ENCODE measurements at regions not wholly inside any gene's neighbourhood (a gene's known extent, or its start where the extent isn't known, plus 50 kb on each side); places are given as distances from the start of the nearest gene placed in this dataset.

DNA sequence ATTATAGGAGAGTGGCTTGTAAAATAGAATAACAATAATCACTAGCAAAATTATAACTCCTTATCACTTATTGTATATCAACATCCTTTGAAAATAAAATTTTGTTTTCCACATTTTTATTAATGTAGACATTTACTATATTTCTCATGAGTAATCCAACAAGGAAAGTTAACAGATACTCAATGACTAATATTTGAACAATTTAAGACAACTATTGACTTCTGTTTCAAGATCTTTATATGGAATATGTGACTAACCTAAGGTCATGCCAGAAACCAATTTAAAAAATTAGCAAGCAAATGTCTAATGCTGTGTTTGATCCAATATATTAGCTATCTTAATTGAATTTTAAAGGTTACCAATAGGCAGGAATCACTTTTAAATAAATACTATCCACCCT is 638.5 kb upstream of the FLRT2 start:
- H3K4me1 ChIP-seq (ENCODE audit: insufficient read depth, low read length) = no peaks in the 10 kb centered on the region
- Mint-ChIP-seq H3K4me1 (ENCODE audit: low read depth) (no peaks in the 10 kb centered on the region), H3K9me3 (peaks cover 8% of the 10 kb centered on the region)

GRCh38 chr14:84894254-84894653 is 635.7 kb upstream of the FLRT2 start:
- Mint-ChIP-seq H3K4me3 (no peak overlapping the region), H3K27me3 (no peaks in the 10 kb centered on the region), H3K4me1 (ENCODE audit: low read depth) (no peaks in the 10 kb centered on the region), H3K9me3 (peaks cover 9% of the 10 kb centered on the region), H3K36me3 (ENCODE audit: low read depth) (no peaks in the 10 kb centered on the region), H3K27ac (no peak overlapping the region)
- POLR2A ChIA-PET = no interaction called here
- no peaks in the 10 kb centered on the region for H3K36me3 ChIP-seq (ENCODE audit: insufficient read depth, low read length)
- no peak overlapping the region for H3K4me3 ChIP-seq (ENCODE audit: low read length)
- no peaks in the 10 kb centered on the region for H3K4me1 ChIP-seq (ENCODE audit: insufficient read depth, low read length)
- H3K27me3 ChIP-seq (ENCODE audit: control insufficient read depth in 1 of 2, insufficient read depth in 2 of 2, low read length in 2 of 2) = no peaks in the 10 kb centered on the region
- H3K9me3 ChIP-seq (ENCODE audit: control insufficient read depth in 1 of 2, insufficient read depth in 1 of 2, low read length in 2 of 2) = peaks cover 0 to 3% of the 10 kb centered on the region in 2 experiments
- ATAC-seq (ENCODE audit: poor library complexity) = no peak
- TF ChIP-seq, protein P1, sequence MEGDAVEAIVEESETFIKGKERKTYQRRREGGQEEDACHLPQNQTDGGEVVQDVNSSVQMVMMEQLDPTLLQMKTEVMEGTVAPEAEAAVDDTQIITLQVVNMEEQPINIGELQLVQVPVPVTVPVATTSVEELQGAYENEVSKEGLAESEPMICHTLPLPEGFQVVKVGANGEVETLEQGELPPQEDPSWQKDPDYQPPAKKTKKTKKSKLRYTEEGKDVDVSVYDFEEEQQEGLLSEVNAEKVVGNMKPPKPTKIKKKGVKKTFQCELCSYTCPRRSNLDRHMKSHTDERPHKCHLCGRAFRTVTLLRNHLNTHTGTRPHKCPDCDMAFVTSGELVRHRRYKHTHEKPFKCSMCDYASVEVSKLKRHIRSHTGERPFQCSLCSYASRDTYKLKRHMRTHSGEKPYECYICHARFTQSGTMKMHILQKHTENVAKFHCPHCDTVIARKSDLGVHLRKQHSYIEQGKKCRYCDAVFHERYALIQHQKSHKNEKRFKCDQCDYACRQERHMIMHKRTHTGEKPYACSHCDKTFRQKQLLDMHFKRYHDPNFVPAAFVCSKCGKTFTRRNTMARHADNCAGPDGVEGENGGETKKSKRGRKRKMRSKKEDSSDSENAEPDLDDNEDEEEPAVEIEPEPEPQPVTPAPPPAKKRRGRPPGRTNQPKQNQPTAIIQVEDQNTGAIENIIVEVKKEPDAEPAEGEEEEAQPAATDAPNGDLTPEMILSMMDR (IDR thresholded peaks at IDR 0.05) = no peak
- CTCF ChIA-PET = no interaction called here
- H3K27ac ChIP-seq (ENCODE audit: low read depth in 1 of 2, low read length in 2 of 2) = no peak overlapping the region
- intact Hi-C loops (cut with DNase I, micrococcal nuclease) = no loop called here
- no peak for DNase-seq

More for the DNA sequence above, 638.5 kb upstream of the FLRT2 start:
- no peaks in the 10 kb centered on the region for H3K27me3 Mint-ChIP-seq
- ChIA-PET POLR2A (no interaction called here), CTCF (no interaction called here)
- H3K36me3 Mint-ChIP-seq (ENCODE audit: low read depth) = no peaks in the 10 kb centered on the region
- DNase-seq (no peak), ATAC-seq (ENCODE audit: poor library complexity) (no peak)
- H3K36me3 ChIP-seq (ENCODE audit: insufficient read depth, low read length) = no peaks in the 10 kb centered on the region
- no peak overlapping the region for H3K27ac ChIP-seq (ENCODE audit: low read depth in 1 of 2, low read length in 2 of 2)
- intact Hi-C loops (cut with DNase I, micrococcal nuclease) = no loop called here
- H3K4me3 ChIP-seq (ENCODE audit: low read length) = no peak overlapping the region
- H3K27ac Mint-ChIP-seq = no peak overlapping the region
- H3K4me3 Mint-ChIP-seq = no peak overlapping the region
- H3K27me3 ChIP-seq (ENCODE audit: control insufficient read depth in 1 of 2, insufficient read depth in 2 of 2, low read length in 2 of 2) = no peaks in the 10 kb centered on the region
- TF ChIP-seq, protein P1 (IDR thresholded peaks at IDR 0.05) = no peak
- H3K9me3 ChIP-seq (ENCODE audit: control insufficient read depth in 1 of 2, insufficient read depth in 1 of 2, low read length in 2 of 2) = peaks cover 0 to 3% of the 10 kb centered on the region in 2 experiments

- H3K9me3 Mint-ChIP-seq = peaks cover 11% of the 10 kb centered on the region
- Histone ChIP-seq H3K27ac (ENCODE audit: low read depth in 1 of 2, low read length in 2 of 2) (no peak overlapping the region), H3K9me3 (ENCODE audit: control insufficient read depth in 1 of 2, insufficient read depth in 1 of 2, low read length in 2 of 2) (peaks cover 0 to 5% of the 10 kb centered on the region in 2 experiments), H3K27me3 (ENCODE audit: control insufficient read depth in 1 of 2, insufficient read depth in 2 of 2, low read length in 2 of 2) (no peaks in the 10 kb centered on the region), H3K4me3 (ENCODE audit: low read length) (no peak overlapping the region), H3K36me3 (ENCODE audit: insufficient read depth, low read length) (no peaks in the 10 kb centered on the region), H3K4me1 (ENCODE audit: insufficient read depth, low read length) (no peaks in the 10 kb centered on the region)
- ChIA-PET CTCF (no interaction called here), POLR2A (no interaction called here)
- ATAC-seq (ENCODE audit: poor library complexity) (no peak), DNase-seq (no peak)
- no peaks in the 10 kb centered on the region for H3K27me3 Mint-ChIP-seq
- H3K4me1 Mint-ChIP-seq (ENCODE audit: low read depth) = no peaks in the 10 kb centered on the region
- no peaks in the 10 kb centered on the region for H3K36me3 Mint-ChIP-seq (ENCODE audit: low read depth)
- no peak overlapping the region for H3K4me3 Mint-ChIP-seq
- no peak overlapping the region for H3K27ac Mint-ChIP-seq
- TF ChIP-seq, protein P1 (IDR thresholded peaks at IDR 0.05) = no peak
- intact Hi-C loops (cut with DNase I, micrococcal nuclease) = no loop called here
Measured at GRCh38 chr14:84922370-84922769, 607.6 kb upstream of the FLRT2 start.

Measured in CD4-positive, alpha-beta T cell (primary cell).